GM19467 (cell line): ENCODE measurements at regions not wholly inside any gene's neighbourhood (a gene's known extent, or its start where the extent isn't known, plus 50 kb on each side); places are given as distances from the start of the nearest gene placed in this dataset.

Source experiments
- ATAC-seq: cut with Tn5 transposase; IDR thresholded peaks from one replicate; pipeline ENCODE4 v1.9.1; 2021; ENCODE audit warnings: mild to moderate bottlenecking, moderate library complexity; ENCODE audit not compliant: unreplicated experiment

GRCh38 chr21:31570824-31571566 lies 88.5 kb upstream of the SOD1 start:
- ATAC-seq: no peak

DNA sequence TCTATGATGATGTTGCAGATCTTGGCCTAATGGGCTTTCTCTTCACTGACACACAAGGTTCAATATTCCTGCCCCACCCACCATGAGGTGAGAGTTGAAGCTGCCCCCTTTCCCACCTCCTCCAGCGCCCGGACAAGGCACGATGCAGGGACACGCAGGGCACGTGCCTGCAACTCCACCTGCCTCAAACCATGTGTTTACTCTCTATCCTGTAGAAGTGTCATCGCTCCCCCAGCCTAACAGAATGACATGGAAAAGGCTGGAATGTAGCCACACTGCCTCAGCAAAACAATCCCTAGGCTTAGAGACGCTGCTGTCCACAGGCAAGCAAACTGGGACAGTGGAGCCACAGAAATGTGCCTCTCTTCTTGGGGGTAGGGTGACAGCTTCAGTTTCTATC lies 92.9 kb upstream of the SOD1 start:
- no peak for ATAC-seq

GRCh38 chr21:31566064-31566463 lies 93.4 kb upstream of the SOD1 start:
- no peak for ATAC-seq

DNA sequence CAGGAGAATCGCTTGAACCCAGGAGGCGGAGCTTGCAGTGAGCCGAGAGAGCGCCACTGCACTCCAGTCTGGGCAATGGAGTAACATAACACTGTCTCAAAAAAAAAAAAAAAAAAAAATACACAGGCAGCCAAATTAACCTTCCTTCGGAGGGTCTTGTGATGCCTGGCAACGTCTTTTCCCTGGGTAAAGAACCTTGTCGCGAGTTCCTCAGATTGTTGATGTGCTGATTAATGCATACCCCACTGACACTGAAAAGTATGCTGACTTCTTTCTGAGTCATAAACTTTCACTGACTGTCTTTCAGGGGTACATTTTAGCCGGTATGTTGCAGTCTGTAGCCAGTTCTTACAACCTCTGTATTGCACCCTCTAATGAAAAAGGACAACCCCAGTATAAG lies 95.1 kb upstream of the SOD1 start:
- no peak for ATAC-seq

- ATAC-seq: no peak
Observed at GRCh38 chr21:31560479-31560878, 99.0 kb upstream of the SOD1 start.

GRCh38 chr21:31559368-31560119 lies 99.9 kb upstream of the SOD1 start:
- ATAC-seq: peak; percentile 81

DNA sequence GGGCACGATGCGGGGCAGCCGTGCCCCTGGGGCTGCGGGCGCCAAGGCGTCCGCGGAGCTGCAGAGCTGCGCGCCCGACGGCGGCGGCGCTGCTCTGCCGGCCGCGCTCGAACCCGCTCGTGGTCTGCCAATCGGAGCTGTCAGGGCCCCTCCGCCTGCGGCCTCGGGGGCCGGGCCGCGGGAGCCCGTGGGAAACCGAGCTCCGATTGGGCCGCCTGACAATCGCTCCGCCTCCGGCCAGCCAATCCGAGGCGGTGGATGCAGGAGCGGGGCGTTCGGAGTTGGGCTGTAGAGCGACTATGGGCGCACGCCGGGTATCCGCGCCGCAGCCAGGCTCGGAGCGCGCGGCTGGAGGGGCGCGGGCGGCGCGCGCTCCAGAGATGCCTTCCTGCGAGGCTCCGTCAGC lies 100.5 kb upstream of the SOD1 start:
- ATAC-seq: peak; percentile 93

DNA sequence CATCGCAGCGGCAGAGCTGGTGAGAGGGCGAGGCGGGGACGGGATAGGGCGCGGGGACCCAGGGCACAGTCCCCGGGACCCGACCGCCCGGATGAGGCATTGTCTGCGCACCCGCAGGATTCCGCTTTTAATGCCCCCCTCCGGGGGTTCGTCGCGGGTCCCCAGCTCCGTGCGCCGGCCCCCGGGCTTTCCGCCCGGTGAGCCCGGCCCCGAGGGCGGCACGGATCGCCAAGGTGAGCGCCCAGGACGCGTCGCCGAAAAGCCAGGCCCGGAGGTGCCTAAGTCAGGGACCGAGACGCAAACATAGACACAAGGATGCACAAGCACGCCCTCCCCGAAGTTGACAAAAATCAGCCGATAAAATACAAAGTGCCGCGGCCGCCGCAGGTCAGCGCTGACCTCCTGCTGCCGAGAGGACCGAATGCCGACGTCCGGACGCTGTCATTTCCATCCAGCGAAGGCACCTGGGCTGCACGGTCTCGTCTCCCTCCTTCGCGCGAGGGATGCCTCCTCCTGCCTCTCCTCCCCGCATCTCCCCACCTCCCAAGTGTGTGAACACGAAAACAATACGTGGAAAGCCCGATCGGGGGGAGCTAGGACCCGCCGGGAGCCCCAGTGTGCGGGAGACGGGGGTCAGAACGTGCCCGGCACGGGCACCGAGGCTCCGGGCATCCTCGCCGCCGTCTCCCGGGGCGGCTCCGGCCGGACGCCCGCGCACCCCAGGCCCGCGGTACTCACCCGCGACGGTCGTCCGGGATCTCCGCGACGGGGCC lies 101.1 kb upstream of the SOD1 start:
- no peak for ATAC-seq

DNA sequence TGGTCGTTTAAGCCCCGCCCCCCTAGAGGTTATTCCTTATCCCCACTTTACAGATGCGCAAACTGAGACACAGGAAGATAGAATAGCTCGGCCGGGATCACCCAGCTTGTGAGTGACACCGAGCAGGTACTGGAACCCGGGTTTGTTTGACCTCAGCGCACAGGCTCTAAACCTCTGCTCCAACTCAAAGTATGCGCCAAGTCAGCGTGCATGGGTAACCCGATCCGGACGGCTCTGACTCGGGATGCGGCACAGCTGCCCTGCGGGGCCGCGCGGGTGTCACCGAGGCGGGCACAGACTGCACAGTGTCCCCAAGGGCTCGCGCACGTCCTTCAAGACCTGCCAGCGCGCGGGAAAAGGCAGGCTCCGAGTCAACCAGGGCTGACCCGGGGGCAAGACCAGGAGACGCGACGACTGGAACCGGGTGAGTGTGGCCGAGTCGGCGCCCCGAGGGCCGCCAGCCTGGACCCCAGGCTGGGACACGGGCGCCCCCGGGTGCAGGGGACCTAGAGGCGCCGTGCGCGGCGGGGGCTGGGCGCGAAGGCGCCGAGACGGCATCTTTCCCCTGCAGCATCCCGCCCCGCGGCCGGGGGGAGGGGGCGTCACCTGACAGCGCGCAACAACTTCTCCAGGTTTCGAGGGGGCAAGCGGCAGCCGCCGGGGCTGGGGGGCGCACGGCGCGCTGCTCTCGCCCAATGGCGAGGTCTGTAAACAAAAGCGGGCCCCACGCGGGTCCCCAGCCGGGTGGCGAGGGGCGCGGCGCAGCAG lies 101.9 kb upstream of the SOD1 start:
- ATAC-seq: no peak

DNA sequence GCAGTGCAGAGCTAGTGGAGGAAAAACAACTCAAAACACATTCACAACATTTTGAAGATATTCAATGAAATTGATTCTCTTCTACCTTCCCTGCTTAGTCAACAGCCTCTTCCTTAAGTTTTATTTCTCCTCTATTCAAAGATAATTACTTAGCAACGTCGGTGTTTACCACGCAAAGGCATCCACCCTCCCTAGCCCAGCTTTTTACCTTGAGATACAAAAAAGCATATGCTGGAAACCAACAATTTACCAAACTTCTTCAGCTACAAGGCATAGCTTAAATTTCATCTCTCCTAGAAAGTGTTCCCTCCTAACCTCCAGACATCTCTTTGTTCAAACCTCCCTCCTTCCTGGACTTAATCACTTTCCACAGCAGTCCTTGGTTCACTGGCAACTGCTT lies 102.8 kb upstream of the SOD1 start:
- ATAC-seq: no peak

- ATAC-seq: no peak
Observed at GRCh38 chr21:31555741-31556191, 103.7 kb upstream of the SOD1 start.

DNA sequence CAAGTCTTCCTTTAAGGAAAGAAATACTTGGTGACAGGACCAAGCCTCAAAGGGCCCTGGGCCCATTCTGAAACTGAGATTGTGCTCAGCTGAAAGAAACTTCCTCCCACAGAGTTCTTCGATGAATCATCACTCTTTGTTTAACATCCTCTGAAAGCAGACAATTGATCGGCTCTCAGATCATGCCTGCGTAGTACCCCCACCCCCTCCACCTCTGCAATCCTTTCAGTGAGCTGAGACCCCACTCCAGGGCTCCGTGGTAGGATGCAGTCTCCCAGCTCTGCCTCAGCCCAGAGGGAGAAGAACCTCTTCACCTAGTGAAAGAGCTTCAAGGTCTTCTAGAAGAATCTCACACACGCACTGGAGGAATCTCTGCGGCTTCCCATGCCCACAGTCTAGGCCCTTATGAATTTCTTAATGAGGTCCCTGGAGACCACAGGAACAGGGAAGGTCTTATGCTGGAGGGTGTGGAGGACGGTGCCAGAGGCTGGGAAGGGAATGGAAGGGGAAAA lies 104.9 kb upstream of the SOD1 start:
- ATAC-seq: no peak

GRCh38 chr21:31553926-31554325 lies 105.6 kb upstream of the SOD1 start:
- no peak for ATAC-seq

GRCh38 chr21:31553461-31553860 lies 106.0 kb upstream of the SOD1 start:
- no peak for ATAC-seq

GRCh38 chr21:31552826-31553225 lies 106.7 kb upstream of the SOD1 start:
- ATAC-seq: no peak

- no peak for ATAC-seq
Observed at GRCh38 chr21:31550070-31550469, 109.4 kb upstream of the SOD1 start.

- no peak for ATAC-seq
Observed at GRCh38 chr21:31548688-31549087, 110.8 kb upstream of the SOD1 start.

DNA sequence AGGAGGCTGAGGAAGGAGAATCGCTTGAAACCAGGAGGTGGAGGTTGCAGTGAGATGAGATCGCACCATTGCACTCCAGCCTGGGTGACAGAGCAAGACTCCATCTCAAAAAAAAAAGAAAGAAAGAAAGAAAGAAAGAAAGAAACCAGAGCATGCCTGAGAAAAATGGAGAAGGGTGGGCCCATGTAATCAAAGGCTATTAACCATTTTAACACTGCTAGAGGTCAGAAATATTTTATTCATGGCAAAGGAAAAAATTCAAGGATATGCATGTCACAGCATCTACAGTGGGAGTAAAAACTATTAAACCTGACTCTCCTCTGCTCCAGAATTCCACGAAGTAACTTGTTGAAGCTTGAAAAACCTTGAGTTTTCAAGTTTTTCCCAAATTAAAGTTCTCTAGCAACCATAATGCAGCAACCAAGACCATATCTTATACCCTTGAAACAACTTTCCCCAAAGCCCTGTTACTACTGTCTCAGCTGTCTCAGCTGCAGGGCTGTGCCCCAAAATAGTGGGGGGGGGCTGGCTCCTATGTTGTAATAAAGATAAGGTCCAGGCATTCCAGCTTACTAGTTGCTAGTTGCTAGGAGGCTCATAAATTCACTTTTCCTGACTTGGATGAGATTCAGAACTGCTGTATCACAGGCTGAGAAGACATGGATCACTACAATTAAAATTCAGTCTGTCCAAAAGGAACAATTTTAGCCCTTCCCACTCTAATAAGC lies 112.9 kb upstream of the SOD1 start:
- no peak for ATAC-seq

GRCh38 chr21:31545036-31545435 lies 114.5 kb upstream of the SOD1 start:
- ATAC-seq: no peak

- ATAC-seq: no peak
Observed at GRCh38 chr21:31543191-31543590, 116.3 kb upstream of the SOD1 start.
